ENCODE measurements at regions not wholly inside any gene's neighbourhood (a gene's known extent, or its start where the extent isn't known, plus 50 kb on each side); places are given as distances from the start of the nearest gene placed in this dataset.

GRCh38 chr3:28667646-28668621 lies 319.3 kb upstream of the AZI2 start:
- H3K4me3 ChIP-seq (ENCODE audit: low read depth, low read length), result no peak overlapping the region
- peak; percentile 61 for DNase-seq (ENCODE audit: low read depth, low spot score)
- in situ Hi-C loops (cut with HindIII; ENCODE audit: low sequenced_read_pairs), result no loop called here
- TF ChIP-seq CTCF (IDR thresholded peaks at IDR 0.05; ENCODE audit: low read depth, low read length), result peak; percentile 90

- no peak for TF ChIP-seq CTCF (IDR thresholded peaks at IDR 0.05; ENCODE audit: low read depth, low read length)
- in situ Hi-C loops (cut with HindIII; ENCODE audit: low sequenced_read_pairs), result no loop called here
- no peak overlapping the region for H3K4me3 ChIP-seq (ENCODE audit: low read depth, low read length)
- DNase-seq (ENCODE audit: low read depth, low spot score), result no peak
Observed at GRCh38 chr3:28669870-28670269, 321.2 kb upstream of the AZI2 start.

- H3K4me3 ChIP-seq (ENCODE audit: low read depth, low read length), result no peak overlapping the region
- no peak for TF ChIP-seq CTCF (IDR thresholded peaks at IDR 0.05; ENCODE audit: low read depth, low read length)
- DNase-seq (ENCODE audit: low read depth, low spot score), result no peak
- in situ Hi-C loops (cut with HindIII; ENCODE audit: low sequenced_read_pairs), result no loop called here
Observed at GRCh38 chr3:28672406-28672805, 323.8 kb upstream of the AZI2 start.

- in situ Hi-C loops (cut with HindIII; ENCODE audit: low sequenced_read_pairs), result no loop called here
- DNase-seq (ENCODE audit: low read depth, low spot score), result no peak
- no peak for TF ChIP-seq CTCF (IDR thresholded peaks at IDR 0.05; ENCODE audit: low read depth, low read length)
- no peak overlapping the region for H3K4me3 ChIP-seq (ENCODE audit: low read depth, low read length)
Observed at GRCh38 chr3:28673446-28673845, 324.8 kb upstream of the AZI2 start.

- TF ChIP-seq CTCF (IDR thresholded peaks at IDR 0.05; ENCODE audit: low read depth, low read length), result no peak
- DNase-seq (ENCODE audit: low read depth, low spot score), result no peak
- H3K4me3 ChIP-seq (ENCODE audit: low read depth, low read length), result no peak overlapping the region
- in situ Hi-C loops (cut with HindIII; ENCODE audit: low sequenced_read_pairs), result no loop called here
Observed at GRCh38 chr3:28674212-28674611, 325.6 kb upstream of the AZI2 start.

GRCh38 chr3:28677581-28677980 lies 329.0 kb upstream of the AZI2 start:
- no peak for TF ChIP-seq CTCF (IDR thresholded peaks at IDR 0.05; ENCODE audit: low read depth, low read length)
- in situ Hi-C loops (cut with HindIII; ENCODE audit: low sequenced_read_pairs), result no loop called here
- no peak overlapping the region for H3K4me3 ChIP-seq (ENCODE audit: low read depth, low read length)
- DNase-seq (ENCODE audit: low read depth, low spot score), result no peak

All from astrocyte of the spinal cord (primary cell).